AG10803 (cell line): ENCODE measurements at regions not wholly inside any gene's neighbourhood (a gene's known extent, or its start where the extent isn't known, plus 50 kb on each side); places are given as distances from the start of the nearest gene placed in this dataset.
A peak's percentile ranks its signal among the peaks of the same experiment; 100 is the strongest.

Experiments
- DNase-seq: peaks from one replicate; pipeline ENCODE4 v3.0.0; 2010; ENCODE audit warnings: low read depth
- H3K4me3 ChIP-seq: 2 replicates; pipeline ENCODE4 v1.5.1; 2011; ENCODE audit warnings: mild to moderate bottlenecking, low read length, control low read depth
- CTCF ChIP-seq: conservative IDR thresholded peaks from 2 replicates; pipeline ENCODE4 v1.5.1; 2011; ENCODE audit warnings: mild to moderate bottlenecking, low read length, control low read depth, inconsistent platforms

GRCh38 chr18:24885276-24885675 lies 424.8 kb downstream of the HRH4 start:
- no peak overlapping the region for H3K4me3 ChIP-seq
- DNase-seq, result no peak
- TF ChIP-seq CTCF, result no peak

DNA sequence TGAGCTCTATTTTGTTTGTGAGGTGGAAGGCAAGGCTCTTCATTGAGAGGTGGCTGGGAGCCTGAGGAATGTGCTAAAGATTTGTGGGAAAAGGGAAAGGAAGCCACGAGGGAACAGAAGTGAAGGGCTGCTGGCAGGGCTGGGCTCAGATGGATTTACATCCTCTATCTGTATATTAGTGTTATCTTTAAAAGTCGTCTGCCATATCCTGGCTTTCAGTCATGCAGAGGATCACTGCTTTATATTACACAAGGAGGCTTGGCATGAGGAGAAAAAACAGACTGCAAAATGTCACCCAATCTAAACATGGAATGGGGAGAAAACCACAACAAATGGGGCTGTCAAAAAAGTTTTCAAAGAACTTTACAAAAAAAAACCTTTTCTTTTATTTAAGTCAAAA lies 434.4 kb downstream of the HRH4 start:
- DNase-seq, result no peak
- H3K4me3 ChIP-seq, result no peak overlapping the region
- no peak for TF ChIP-seq CTCF

- DNase-seq, result no peak
- no peak for TF ChIP-seq CTCF
- H3K4me3 ChIP-seq, result no peak overlapping the region
These were observed 437.0 kb downstream of the HRH4 start for GRCh38 chr18:24897461-24897860.

- H3K4me3 ChIP-seq, result no peak overlapping the region
- TF ChIP-seq CTCF, result no peak
- DNase-seq, result peak; percentile 24
These were observed 441.7 kb downstream of the ZNF521 start for GRCh38 chr18:24910221-24910620.

DNA sequence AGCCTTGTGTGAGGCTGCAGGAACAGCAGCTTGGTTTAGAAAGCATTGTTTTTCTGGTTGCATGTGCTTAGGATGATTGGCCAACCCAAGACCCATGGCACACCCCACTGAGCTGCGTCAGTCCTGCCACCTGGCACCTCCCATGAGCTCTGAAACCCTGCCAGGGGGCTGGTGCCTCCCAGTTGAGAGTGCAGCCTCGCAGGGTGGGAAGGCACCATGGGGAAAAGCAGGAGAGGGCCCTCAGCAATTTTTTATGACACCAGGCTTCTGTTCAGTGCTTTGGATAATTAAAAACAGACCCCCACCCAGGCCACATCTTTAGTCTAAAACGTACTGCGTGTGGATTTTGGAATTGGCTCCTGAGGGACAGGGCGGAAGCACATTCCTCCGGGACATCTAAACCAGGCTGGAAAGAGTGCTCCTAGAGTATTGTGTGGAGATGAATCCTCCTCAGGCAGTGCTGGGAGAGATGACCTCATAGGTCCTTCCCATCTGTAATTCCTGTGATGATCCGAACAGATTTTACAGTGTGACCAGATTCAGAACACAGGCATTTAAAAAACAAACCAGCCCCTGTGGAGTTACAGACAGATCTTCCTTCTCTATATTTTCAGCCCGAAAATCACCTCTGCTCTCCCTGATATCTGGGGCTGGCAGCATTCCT lies 438.3 kb downstream of the ZNF521 start:
- no peak for TF ChIP-seq CTCF
- DNase-seq, result peak; percentile 52

DNA sequence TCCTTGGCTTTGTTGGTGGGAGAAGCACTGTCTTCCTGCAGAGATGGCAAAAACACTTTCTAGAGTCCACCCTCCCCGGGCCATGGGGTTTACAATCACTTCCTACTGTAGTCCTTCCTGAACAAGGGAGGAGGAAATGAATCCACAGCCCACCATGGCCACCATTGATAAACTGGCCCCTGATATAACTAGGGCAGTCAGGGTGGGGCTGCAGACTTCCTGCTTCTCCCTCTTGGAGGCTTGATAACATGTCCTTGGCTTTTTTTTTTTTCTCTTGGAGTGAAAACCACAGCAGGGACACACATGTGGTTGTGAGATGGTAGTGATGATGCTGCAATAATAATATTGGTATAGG lies 437.8 kb downstream of the ZNF521 start:
- no peak overlapping the region for H3K4me3 ChIP-seq
- no peak for TF ChIP-seq CTCF
- no peak for DNase-seq

More for the DNA sequence above, 438.3 kb downstream of the ZNF521 start:
- H3K4me3 ChIP-seq, result no peak overlapping the region

GRCh38 chr18:24914685-24915084 lies 437.3 kb downstream of the ZNF521 start:
- no peak for TF ChIP-seq CTCF
- no peak overlapping the region for H3K4me3 ChIP-seq
- no peak for DNase-seq
